Esophagus muscularis mucosa (tissue), 4 donors: ENCODE measurements at regions not wholly inside any gene's neighbourhood (a gene's known extent, or its start where the extent isn't known, plus 50 kb on each side); places are given as distances from the start of the nearest gene placed in this dataset.

Source experiments
- DNase-seq: peaks from one replicate; pipeline ENCODE4 v3.0.0-alpha.2; 2017; ENCODE audit errors: extremely low spot score
- H3K27ac ChIP-seq, 4 donors: fragments of 200-600 bp; sonication (generic); replicated peaks in 1 of 4; 1 replicate in 3 of 4; 2 replicates in 1 of 4; pipeline ENCODE4 v1.5.1; 2016 to 2019; ENCODE audit warnings: mild to moderate bottlenecking in 1 of 4
- H3K27me3 ChIP-seq, 4 donors: fragments of 200-600 bp; sonication (generic); one replicate each; pipeline versions ENCODE4 v1.5.1 to v1.6.0; 2016 to 2019
- H3K36me3 ChIP-seq, 4 donors: fragments of 200-600 bp; sonication (generic); one replicate each; pipeline ENCODE4 v1.5.1; 2016 to 2019
- H3K4me1 ChIP-seq, 4 donors: fragments of 200-600 bp; sonication (generic); one replicate each; pipeline ENCODE4 v1.5.1; 2016 to 2019
- H3K4me3 ChIP-seq, 4 donors: fragments of 200-600 bp; sonication (generic); 1 replicate in 2 of 4; 2 replicates in 2 of 4; pipeline ENCODE4 v1.5.1; 2016 to 2019; ENCODE audit warnings: mild to moderate bottlenecking in 4 of 4, moderate library complexity in 1 of 4
- H3K9me3 ChIP-seq, 4 donors: fragments of 200-600 bp; sonication (generic); 1 replicate in 3 of 4; 2 replicates in 1 of 4; pipeline ENCODE4 v1.5.1; 2016 to 2019
- EP300 ChIP-seq: sonication (generic); formaldehyde crosslinking; IDR thresholded peaks from one replicate; pipeline ENCODE4 v1.6.1; 2017; ENCODE audit warnings: antibody characterized with exemption
- POLR2A ChIP-seq: fragments of 450-650 bp; IDR thresholded peaks from one replicate; pipeline ENCODE4 v1.6.1; 2017; ENCODE audit warnings: antibody characterized with exemption, moderate library complexity, mild to moderate bottlenecking, low read depth
- POLR2AphosphoS5 ChIP-seq, 2 donors: sonication (generic); formaldehyde crosslinking; IDR thresholded peaks; one replicate each; pipeline ENCODE4 v1.6.1; 2017; ENCODE audit warnings: antibody characterized with exemption in 2 of 2
- WGBS: methylation state at CpG from one replicate; pipeline ENCODE4 v1.1.5; 2018; 5-methylcytosine and 5-hydroxymethylcytosine counted together
- intact Hi-C: fragments of 100-400 bp; cut with DNase I; formaldehyde crosslinking; loops from one replicate; pipeline ENCODE4 v1.15.1; 2023
- TF ChIP-seq, protein P1 (sequence below), 3 experiments: fragments of 200-600 bp in 2 of 3; fragments of 450-650 bp in 1 of 3; sonication (generic) in 2 of 3; IDR thresholded peaks; one replicate each; pipeline ENCODE4 v1.5.1; 2017 to 2019; ENCODE audit warnings: antibody characterized with exemption in 3 of 3, mild to moderate bottlenecking in 2 of 3, moderate library complexity in 1 of 3

DNA sequence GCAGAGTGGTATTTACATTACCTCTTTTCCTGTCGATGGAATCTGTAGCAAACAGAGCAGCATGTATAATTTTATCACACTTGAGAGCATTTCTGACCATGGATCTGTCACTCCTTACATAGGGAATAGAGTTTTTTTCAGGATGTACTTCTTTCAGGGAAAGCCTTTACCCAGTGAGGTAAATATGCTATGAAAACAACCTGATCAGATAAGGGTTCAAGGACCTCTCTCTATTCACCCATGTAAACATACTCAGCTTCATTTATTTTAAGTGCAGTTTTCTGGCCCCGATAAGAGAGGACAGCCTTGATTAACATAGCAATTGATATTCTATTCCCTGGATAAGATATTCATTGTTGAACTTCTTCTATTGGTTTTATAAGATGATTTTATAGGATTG is 87.3 kb upstream of the ESX1 start:
- DNase-seq = no peak
- WGBS = 44% methylated on average over 2 of the region's 2 CpGs
- Histone ChIP-seq H3K27me3 (peaks cover 0 to 5% (median 0%) of the 10 kb centered on the region in 4 donors), H3K36me3 (no peaks in the 10 kb centered on the region), H3K4me1 (no peaks in the 10 kb centered on the region), H3K9me3 (no peaks in the 10 kb centered on the region), H3K27ac (no peak overlapping the region), H3K4me3 (no peak overlapping the region)
- intact Hi-C loops = no loop called here
- TF ChIP-seq POLR2A (no peak), POLR2AphosphoS5 (IDR thresholded peaks at IDR 0.05) (no peak), EP300 (no peak)
- TF ChIP-seq, protein P1, sequence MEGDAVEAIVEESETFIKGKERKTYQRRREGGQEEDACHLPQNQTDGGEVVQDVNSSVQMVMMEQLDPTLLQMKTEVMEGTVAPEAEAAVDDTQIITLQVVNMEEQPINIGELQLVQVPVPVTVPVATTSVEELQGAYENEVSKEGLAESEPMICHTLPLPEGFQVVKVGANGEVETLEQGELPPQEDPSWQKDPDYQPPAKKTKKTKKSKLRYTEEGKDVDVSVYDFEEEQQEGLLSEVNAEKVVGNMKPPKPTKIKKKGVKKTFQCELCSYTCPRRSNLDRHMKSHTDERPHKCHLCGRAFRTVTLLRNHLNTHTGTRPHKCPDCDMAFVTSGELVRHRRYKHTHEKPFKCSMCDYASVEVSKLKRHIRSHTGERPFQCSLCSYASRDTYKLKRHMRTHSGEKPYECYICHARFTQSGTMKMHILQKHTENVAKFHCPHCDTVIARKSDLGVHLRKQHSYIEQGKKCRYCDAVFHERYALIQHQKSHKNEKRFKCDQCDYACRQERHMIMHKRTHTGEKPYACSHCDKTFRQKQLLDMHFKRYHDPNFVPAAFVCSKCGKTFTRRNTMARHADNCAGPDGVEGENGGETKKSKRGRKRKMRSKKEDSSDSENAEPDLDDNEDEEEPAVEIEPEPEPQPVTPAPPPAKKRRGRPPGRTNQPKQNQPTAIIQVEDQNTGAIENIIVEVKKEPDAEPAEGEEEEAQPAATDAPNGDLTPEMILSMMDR (IDR thresholded peaks at IDR 0.05) = no peak

DNA sequence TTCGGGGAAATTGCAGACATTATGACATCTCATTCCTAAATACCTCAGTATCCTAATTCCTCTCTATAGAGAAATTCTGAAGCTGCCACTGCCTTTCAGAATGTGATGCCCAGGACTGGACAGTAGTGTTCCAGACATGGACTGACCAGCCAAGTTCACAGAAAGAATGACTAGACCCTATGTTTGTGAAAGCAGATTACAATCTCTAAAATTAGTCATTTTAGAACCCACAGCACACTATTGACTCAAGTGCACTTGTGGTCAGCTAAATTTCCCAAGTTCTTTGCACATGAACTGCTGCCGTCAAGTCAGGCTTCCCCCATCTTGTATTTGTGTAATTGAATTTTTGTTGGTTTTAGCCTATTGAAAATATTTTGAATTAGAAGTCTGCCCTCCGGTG is 81.0 kb upstream of the ESX1 start:
- intact Hi-C loops = no loop called here
- Histone ChIP-seq H3K27me3 (peaks cover 0 to 5% (median 0%) of the 10 kb centered on the region in 4 donors), H3K4me3 (no peak overlapping the region), H3K4me1 (no peaks in the 10 kb centered on the region), H3K9me3 (no peaks in the 10 kb centered on the region), H3K27ac (no peak overlapping the region), H3K36me3 (no peaks in the 10 kb centered on the region)
- TF ChIP-seq, protein P1 (IDR thresholded peaks at IDR 0.05) = no peak
- TF ChIP-seq POLR2AphosphoS5 (IDR thresholded peaks at IDR 0.05) (no peak), POLR2A (no peak), EP300 (no peak)
- WGBS = 82% methylated on average over 3 of the region's 3 CpGs
- no peak for DNase-seq

DNA sequence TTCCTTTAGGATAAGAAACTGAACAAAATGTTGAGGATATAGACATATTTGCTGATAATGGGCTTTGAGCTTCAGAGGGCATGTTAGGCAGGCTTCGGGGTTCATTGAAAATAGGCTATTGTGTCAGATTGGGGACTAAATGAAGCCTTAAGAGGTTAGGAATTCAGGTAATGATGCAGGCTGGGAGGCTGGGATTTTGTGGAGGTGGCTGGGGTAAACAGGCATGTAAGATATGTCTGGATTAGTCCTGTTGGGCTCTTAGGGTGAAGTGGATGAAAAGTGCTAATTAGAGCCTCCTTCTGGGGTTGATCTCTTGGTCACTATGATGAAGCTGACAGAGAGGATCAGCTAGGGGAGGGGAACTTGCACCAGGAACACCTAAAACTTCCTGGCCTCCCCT is 80.2 kb upstream of the ESX1 start:
- 67% methylated on average over 1 of the region's 1 CpG for WGBS
- DNase-seq = no peak
- no peaks in the 10 kb centered on the region for H3K36me3 ChIP-seq
- TF ChIP-seq POLR2A (no peak), EP300 (no peak), POLR2AphosphoS5 (IDR thresholded peaks at IDR 0.05) (no peak)
- TF ChIP-seq, protein P1 (IDR thresholded peaks at IDR 0.05) = no peak
- H3K4me3 ChIP-seq = no peak overlapping the region
- no peak overlapping the region for H3K27ac ChIP-seq
- intact Hi-C loops = no loop called here
- H3K9me3 ChIP-seq = no peaks in the 10 kb centered on the region
- no peaks in the 10 kb centered on the region for H3K4me1 ChIP-seq
- H3K27me3 ChIP-seq = peaks cover 0 to 4% (median 0%) of the 10 kb centered on the region in 4 donors

DNA sequence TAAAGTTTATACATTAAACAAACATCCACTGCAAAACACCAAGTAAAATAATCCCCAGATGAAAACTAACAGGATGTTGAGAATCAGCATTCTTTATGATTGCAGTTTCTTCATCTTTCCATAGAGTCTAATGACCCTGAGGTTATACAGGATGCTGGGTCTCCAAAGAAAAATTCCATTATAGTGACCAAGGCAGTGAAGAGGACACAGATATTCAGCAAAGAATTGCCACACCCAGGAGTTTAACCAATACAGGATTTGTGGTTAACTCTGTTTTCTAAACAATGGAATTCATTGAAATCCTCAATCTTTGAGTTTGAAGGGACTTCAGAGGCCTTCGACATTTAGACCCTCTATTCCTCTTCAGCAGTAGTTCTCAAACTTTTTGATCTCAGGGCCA is 76.2 kb upstream of the ESX1 start:
- no peaks in the 10 kb centered on the region for H3K9me3 ChIP-seq
- 93% methylated on average over 1 of the region's 1 CpG for WGBS
- H3K36me3 ChIP-seq = no peaks in the 10 kb centered on the region
- no peak overlapping the region for H3K4me3 ChIP-seq
- no peak overlapping the region for H3K27ac ChIP-seq
- TF ChIP-seq EP300 (no peak), POLR2AphosphoS5 (IDR thresholded peaks at IDR 0.05) (no peak), POLR2A (no peak)
- TF ChIP-seq, protein P1 (IDR thresholded peaks at IDR 0.05) = no peak
- DNase-seq = no peak
- intact Hi-C loops = no loop called here
- H3K4me1 ChIP-seq = no peaks in the 10 kb centered on the region
- no peaks in the 10 kb centered on the region for H3K27me3 ChIP-seq

DNA sequence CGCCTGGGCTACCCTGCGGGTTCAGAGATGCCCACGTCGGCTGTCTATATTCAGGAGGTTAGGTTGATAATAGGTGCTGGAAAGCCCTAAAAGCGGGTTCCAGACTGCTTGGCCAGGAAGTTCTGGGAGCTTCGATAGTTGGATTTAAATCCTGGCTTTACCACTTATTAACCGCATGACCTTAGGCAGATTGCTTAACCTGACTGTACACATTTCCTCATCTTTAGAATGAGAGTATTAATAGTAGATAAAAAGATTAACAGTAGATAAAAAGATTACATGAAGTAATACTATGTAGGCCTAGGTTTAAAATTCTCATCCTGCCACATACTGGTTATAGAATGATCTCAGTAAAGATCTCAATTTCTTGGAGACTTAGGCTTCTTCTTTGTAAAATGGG is 75.0 kb upstream of the ESX1 start:
- no peak overlapping the region for H3K27ac ChIP-seq
- H3K4me3 ChIP-seq = no peak overlapping the region
- H3K36me3 ChIP-seq = no peaks in the 10 kb centered on the region
- TF ChIP-seq POLR2AphosphoS5 (IDR thresholded peaks at IDR 0.05) (no peak), EP300 (no peak), POLR2A (no peak)
- TF ChIP-seq, protein P1 (IDR thresholded peaks at IDR 0.05) = no peak
- H3K27me3 ChIP-seq = no peaks in the 10 kb centered on the region
- no peaks in the 10 kb centered on the region for H3K4me1 ChIP-seq
- H3K9me3 ChIP-seq = no peaks in the 10 kb centered on the region
- DNase-seq = no peak
- intact Hi-C loops = no loop called here
- 89% methylated on average over 7 of the region's 7 CpGs for WGBS
